UCSD-AML1 (cell line): ENCODE measurements at regions not wholly inside any gene's neighbourhood (a gene's known extent, or its start where the extent isn't known, plus 50 kb on each side); places are given as distances from the start of the nearest gene placed in this dataset.
"Not testable (repeated sequence)": the region's sequence is repeated elsewhere in the genome, so short reads cannot be mapped to it uniquely, and the experiment has no call there.

Experiments used
- DNase-seq: peaks from one replicate; lab custom pipeline; 2025; ENCODE audit not compliant: unreplicated experiment; lab: John Stamatoyannopoulos, UW

DNA sequence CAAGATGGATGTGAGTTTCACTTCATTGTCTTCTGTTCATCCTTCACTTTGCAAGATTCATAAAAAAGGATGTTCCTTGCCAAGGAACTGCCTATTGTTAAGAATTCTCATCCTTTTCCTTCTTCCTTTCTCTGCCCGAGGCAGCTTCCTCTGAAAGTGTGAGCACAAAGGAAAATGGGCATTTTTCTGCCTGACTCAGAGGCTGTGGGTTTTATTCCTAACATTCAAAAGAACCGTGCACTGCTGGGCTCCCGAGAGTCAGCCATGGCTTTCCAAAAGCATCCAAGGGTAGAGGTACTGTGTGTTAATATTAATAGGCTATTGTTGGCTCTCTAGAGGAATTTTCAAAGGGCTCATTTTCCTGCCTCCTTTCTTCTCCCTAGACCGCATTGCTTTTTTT, 289.4 kb downstream of the ABCC12 start:
- DNase-seq = no peak

DNA sequence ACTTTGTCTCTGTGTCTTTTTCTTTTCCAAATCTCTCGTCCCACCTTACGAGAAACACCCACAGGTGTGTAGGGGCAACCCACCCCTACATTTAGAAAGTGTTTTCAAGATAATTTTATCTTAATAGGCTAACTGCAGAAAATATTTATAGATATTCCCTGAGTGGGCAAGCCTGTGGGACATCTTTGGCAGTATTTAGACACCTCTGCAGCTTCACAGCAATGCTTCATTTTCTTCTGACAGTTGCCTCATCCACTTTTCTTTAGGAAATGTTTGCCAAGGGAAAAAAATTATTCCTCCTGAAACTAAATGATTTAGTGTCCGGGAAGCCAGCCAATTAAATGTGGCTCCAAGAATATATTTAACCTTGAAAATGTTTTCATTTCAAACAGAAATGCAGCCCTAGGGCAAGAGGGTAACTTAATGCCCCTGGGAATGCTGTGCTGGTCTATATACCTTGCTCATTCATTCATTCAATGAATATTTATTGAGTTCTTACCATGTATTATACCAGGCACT, 290.4 kb downstream of the ABCC12 start:
- DNase-seq = no peak

DNA sequence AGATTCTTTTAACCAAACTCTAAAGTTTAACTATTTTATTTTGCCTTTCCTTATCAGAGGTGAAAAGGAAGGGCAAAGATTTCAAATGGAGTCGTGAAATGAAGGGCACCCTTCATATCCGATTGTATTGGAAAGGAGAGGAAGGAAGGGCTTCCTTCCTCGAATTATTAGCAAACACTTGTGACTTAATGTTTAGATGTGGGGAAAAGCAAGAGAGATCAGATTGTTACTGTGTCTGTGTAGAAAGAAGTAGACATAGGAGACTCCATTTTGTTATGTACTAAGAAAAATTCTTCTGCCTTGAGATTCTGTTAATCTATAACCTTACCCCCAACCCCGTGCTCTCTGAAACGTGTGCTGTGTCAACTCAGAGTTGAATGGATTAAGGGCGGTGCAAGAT, 291.5 kb downstream of the ABCC12 start:
- not testable (repeated sequence) for DNase-seq

DNA sequence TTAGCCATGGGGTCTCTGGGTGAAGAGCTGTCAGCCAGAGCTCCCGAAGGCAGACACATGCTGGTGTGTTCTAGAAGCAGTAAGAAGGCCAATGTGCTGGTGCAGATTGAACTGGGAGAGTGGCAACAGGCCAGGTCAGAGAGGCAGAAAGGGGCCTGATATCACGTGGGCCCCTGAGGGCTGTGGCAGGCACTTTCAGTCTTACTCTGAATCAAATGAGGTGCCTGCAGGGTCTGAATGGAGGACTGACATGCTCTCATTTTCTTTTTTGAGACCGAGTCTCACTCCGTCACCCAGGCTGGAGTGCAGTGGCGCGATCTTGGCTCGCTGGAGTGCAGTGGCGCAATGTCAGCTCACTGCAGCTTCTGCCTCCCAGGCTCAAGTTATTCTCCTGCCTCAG, 293.8 kb downstream of the ABCC12 start:
- DNase-seq = no peak

DNA sequence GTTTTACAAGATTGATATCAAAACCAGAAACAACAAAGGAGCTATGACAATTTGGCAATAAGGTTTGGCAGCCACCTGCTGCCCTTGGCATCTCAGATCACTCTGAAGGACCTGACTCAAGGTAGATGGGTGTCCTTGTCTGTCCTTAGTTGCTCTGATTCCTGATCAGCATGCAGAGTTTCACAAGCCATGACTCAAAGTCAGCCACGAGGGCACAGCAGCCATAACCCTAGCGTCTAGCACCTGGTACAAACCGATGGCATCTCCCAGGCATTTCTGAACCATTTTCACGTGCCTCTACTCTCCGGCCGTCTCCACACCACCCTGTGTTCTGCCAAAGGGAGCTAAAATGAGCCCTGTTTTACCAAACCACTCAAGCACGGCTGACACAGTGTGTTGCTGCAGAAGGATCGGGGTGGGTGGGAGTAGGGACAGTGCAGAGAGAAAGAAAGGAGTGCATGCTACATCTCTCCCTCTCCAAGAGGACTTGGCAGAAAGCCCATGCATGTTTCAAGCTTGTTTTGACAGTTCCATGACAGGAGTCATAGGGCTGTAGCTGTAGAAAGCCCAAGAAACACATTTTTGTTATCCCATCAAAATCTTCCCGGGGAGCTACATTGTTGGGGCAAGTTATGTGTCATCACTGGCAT, 297.3 kb downstream of the ABCC12 start:
- DNase-seq = no peak

DNA sequence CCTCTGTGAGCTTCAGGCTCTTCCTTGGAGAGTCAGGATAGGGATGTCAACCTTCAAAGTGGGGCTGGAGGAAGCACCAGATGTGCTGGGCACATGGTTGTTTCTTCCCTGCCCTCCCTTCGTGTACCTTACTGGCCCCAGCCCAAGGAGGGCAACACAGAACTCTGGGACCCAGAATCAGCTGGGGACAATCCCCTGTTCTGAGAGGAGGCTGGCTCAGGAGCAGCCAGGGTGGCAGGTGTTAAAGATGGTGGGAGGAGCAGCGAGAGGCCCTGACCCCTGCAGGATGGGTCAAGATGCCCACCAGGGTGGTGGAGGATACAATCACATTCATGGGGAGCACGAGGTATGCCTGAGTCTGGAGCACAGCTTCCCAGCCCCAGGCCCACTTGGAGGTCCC, 300.4 kb downstream of the ABCC12 start:
- DNase-seq = no peak

DNA sequence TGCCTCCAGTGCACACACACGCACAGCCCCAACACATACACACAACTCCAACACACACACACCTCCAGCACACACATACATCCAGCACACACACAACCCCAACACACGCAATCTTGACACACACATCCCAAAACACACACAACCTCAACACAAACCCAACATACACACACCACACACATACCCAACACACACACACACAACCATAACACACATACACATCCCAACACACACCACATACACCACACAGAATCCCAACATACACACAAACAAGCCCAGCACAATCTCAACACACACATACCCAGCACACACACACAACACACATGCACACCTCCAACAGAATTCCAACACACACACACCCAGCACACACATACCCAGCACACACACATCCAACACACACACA, 301.1 kb downstream of the ABCC12 start:
- DNase-seq = no peak

DNA sequence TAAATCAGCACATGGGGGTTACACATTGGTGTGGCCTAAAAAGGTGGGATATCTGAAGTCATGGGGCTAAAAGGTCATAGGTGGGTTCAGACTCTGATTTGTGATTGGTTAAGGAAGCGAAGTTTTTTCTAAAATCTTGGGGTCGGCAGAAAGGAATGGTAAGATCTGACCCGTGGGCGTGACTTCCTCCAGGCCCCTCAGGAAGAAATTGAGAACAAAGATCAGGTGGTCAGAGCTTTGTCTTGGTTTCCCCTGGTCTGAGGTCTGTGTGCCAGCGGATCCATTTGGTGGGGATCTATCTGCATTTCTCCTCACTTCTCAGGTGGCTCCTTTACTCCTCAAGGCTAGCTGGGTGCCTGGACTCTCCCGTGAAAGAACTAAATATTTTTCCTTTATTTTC, 302.8 kb downstream of the ABCC12 start:
- DNase-seq = no peak

DNA sequence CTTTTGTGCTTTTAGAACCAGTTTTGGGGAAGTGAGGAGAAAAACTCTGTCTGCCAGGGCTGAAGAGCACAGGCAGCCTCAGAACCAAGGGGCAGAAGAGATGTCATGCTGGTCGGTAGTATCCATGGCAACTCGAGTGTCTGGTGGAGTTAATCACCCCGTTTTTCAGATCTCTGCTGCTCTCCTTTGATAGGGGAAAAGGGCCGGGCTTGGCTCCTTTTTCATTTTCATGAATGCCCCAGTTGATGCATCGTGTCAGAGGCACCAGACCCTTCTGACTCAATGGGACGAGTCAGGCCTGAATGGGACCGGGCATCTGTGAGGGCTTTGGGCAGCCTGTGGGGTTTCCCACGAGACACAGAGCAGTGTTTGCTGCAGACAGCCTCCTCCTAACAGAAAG, 304.6 kb downstream of the ABCC12 start:
- no peak for DNase-seq

DNA sequence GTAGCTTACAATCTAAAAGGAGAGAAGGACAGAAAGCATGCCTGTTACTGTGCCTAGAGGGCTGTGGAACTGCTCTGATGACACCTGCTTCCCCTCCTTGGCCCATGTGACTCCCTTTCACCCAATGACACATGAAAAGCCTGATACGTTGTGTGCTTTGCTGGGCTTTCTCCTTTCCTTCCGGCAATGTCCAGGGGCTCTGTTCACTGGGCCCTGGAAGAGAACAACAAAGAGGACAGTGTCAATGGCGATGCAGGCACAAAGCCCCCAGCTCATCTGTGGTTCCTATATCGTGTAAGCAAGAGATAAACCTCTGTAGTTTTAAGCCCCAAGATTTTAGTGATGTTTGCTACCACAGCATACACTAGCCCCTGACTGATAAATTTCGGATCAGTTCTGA, 306.1 kb downstream of the ABCC12 start:
- DNase-seq = no peak

DNA sequence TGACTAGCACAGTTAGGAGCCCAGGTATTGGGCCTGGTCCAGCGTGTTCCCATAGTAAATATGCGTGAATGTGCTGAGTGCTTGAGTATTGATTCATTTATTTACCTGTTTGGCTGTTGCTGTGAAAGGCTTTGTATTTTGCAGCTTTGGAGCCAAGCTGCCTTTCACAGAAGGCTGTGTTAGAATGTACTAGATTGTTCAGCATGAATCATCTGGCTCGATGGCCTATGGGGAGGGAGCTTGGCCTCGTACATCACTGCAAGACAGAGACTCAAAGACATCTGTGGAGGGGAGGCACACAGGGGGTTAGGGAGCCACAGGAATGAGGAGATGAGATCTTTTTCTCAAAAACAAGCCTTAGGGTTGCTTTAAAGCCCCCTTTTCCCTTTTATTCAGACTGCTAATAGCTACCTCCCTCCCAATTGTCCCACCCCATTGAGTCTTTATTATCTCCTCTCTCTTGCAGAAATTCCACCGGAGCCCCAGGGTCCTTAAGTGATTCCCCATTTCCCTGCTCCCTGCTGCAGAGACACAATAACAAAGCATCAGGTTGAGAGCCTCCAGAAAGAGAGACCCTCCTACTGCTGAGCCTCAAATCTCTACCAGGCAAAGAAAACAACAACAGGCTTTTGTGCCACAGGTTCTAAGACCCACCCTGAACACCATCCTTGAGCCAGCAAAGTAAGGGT, 307.2 kb downstream of the ABCC12 start:
- DNase-seq = no peak

DNA sequence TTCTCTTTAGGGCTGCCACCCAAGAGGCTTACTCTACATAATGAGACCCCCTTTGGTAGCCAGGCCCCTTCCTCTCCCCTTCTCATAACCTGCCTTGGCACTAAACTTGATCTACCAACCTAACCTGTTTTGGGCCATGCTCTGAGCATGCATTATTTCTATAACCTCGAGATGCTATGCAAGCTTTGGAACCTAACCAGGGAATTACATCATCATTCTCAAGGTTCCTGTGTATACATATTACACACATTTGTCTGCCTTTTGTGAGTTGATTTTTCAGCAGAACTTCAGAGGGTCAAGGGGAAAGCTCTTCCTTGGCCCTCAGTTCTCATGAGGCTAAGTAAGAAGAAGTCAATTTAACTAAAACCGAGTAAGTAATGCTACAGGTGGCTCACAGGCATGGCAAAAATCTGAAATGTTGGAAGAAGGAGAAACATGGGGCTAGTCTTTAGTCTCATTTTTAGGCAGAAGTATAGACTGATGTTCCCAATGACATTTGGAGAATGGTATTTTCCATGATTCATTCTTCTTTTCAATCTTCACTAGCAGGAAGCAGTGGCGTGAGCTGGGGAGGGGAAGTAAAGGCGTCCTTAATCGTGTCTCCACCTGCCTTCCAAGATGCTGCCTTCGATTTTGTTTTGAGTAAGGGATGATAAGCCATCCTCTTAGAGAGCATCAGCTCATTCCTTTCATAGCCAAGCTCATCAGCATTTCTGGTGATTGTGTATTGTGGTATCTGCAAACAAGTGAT, 308.4 kb downstream of the ABCC12 start:
- no peak for DNase-seq

DNA sequence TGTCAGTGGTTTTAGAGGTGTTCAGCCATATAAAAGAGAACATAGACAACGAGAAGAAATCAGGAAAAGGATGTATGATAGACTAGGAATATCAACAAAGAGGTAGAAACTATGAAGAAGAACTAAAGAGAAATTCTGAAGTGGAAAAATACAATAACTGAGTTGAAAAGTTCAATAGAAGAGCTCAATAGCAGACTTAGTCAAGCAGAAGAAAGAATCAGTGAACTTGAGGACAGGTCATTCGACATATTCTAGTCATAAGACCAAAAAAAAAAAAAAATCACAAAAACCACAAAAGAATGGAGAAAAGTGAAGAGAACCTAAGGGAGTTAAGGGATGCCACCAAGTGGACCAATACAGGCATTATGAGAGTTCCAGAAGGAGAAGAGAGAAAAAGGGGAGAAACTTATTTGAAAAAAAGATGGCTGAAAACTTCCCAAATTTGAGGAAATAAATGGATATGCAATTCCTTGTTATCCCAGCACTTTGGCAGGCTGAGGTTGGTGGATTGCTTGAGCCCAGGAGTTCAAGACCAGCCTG, 321.2 kb downstream of the ABCC12 start:
- no peak for DNase-seq

DNA sequence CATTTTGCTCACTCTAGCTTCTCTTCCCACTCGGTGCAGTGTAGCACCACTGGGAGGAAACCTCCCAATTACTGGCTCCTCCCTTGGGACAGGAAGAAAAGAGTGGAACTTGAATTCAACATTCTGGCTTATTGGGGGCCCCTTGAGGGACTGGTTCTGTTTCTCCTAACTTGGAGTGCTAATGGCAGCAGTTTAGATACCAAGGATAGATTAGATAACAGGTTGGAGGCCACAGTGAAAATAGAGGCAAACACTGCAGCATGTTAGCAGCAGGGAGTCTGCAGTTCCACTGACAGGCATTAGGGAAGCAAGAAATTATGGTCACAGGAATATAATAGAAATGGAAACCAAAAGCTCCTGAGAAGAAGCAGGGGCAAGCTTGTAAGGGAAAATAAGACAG, 322.0 kb downstream of the ABCC12 start:
- no peak for DNase-seq

DNA sequence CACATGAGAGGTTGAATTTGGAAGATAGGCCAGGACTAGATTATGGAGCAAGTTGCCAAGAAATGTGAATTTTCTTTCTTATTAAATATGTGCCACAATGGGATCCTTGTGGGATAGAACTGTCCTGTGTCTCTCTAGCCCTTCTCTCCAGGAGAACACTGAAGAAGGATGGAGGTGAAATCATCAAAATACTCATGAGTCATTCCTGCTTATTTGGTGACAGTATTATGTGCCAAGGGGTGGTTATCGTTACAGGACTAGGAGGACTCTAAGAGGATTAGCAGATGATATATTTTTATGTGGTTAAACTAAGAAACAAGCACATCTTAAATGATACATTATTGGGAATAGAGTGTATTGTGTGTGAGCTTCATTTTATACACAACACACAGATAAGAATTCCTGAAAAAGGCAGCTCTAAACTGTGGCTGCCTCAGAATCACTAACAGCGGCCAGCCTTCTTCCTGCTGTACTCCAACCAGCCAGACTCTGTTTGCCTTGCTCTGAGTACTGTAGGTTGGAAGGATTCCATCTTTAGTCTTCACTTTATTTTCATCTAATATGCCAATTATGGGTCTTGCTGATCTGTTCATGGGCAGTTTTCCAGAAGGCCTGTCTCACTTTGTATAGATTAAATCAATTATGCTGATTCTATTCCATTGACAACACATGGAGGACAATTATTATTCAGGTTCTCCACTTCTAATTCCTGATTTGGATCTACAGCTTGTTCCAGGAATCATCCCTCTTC, 325.8 kb downstream of the ABCC12 start:
- DNase-seq = no peak

DNA sequence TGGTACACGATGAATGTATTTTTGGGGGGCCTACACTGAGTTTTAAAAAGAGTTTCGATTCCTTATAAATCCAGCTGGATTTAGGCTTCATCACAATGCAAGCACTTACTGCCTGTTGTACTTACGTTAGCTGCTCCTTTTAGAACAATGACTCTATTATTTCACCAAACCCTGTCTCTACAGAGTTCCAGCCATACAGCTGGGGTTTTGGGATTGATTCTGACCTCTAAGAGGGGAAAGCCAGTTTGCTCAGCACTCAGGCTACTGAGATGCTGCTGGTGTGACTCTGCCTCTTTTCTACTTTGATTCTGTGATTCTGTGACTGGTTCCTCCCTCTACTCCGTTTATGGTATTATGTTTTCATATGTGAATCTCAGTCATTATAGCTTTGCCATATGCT, 329.7 kb downstream of the ABCC12 start:
- no peak for DNase-seq

DNA sequence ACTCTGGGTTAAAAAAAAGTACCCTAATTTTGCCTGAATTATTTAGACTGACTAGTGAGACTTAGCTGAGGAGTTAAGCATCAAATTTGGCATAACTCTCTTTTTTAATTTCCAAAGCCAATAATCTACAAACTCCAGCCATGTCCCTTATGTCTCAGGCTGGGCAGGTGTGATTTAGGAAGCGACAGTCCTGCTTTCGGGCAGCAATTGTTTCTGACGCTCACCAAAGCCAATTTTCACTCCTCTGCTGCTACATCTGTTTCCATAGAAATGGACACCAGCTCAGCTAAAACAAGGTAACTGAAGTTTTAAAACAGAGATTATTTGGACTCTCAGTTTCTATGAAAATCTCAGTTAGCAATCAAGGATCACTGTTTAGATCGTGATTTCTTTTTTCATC, 338.7 kb downstream of the ABCC12 start:
- no peak for DNase-seq

DNA sequence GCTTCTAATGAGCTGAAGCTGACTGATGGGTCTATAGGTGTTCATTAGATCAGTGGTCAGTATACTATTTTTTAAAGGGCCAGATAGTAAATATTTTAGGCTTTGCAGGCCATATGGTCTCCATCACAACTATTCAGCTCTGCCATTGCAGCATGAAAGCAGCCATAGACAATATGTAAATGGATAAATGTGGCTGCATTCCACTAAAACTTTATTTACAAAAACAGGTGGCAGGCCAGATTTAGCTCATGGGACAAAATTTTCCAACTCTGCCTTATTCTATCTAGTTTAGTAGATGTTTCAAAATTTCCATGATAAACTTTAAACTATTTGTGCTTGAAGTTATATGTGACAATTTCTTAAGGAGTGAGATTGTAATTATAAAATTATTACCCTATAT, 339.3 kb downstream of the ABCC12 start:
- DNase-seq = no peak

DNA sequence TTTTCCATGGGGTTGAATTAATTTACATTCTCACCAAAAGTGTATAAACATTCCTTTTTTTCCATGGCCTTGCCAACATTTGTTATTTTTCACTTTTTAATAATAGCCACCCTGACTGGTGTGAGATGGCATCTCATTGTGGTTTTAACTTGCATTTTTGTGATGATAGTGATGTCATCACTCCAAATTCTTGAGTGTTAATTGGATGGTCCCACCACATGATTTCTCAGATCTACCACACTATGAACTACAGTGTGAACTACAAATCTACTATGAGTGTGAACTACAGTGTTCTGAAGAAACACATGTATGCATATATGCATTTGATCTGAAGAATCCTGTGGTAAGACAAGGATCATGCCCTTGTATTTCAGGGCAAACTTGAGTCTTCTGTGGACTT, 340.1 kb downstream of the ABCC12 start:
- DNase-seq = no peak

DNA sequence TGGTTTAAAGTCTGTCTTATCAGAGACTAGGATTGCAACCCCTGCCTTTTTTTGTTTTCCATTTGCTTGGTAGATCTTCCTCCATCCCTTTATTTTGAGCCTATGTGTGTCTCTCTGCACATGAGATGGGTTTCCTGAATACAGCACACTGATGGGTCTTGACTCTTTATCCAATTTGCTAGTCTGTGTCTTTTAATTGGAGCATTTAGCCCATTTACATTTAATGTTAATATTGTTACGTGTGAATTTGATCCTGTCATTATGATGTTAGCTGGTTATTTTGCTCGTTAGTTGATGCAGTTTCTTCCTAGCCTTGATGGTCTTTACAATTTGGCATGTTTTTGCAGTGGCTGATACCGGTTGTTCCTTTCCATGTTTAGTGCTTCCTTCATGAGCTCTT, 344.0 kb downstream of the ABCC12 start:
- DNase-seq = not testable (repeated sequence)

DNA sequence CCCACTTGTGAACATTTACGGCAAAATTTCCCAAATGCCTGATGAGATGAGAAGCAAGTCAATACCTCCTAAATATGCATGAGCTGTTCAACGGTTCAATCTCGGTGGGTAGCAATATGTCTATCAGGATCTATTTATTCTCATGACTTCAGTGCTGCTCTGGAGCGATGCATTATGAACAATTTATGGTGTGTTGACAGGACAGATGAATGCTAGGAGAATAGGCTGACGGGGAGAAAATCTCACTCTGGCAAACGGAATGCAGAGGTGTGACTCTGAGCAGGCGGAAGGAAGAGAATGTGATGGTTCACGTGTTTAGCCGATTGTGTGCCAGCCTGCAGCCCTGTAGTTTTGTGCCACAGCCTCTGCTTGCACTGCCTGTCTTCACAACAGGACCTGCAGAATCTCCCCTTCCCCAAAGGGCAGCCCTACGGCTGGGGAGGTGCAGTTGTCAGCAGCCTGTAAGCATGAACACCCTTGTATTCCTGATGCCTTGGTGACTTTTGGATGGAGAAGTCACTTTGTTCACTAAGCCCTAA, 345.2 kb downstream of the PHKB start:
- DNase-seq = no peak
